Fibroblast of pulmonary artery (primary cell): ENCODE measurements at regions not wholly inside any gene's neighbourhood (a gene's known extent, or its start where the extent isn't known, plus 50 kb on each side); places are given as distances from the start of the nearest gene placed in this dataset.
A peak's percentile ranks its signal among the peaks of the same experiment; 100 is the strongest.

ENCODE experiments used
- DNase-seq: peaks from one replicate; pipeline ENCODE4 v3.0.0-alpha.2; 2010; ENCODE audit warnings: low read depth
- H3K4me3 ChIP-seq: replicated peaks from 2 replicates; pipeline ENCODE4 v1.5.1; 2011; ENCODE audit warnings: low read depth, mild to moderate bottlenecking, control low read depth, low read length, moderate library complexity
- CTCF ChIP-seq: IDR thresholded peaks from 2 replicates; pipeline ENCODE4 v1.5.1; 2011; ENCODE audit warnings: mild to moderate bottlenecking, control low read depth, low read length, inconsistent platforms; ENCODE audit errors: missing control alignments

DNA sequence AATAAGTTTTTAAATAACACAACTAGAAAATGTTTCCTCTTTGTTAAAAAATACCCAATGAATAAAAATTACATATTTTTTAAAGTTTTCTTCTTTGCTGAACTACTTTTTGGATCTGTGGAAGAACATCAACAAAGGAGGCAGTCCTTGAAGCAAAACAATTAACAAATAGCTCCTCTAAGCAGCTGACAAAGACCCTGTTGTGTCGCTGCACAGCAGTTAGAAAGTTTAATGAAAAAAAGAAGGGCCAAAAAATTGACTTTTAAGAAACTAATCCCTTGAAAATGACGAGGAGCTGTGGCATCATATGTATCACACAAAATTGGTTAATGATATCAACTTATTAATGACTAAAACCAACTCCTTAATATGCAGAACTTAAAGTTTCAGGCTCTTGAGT is 72.1 kb downstream of the SLITRK1 start:
- TF ChIP-seq CTCF: no peak
- no peak for DNase-seq
- H3K4me3 ChIP-seq: no peak overlapping the region

- no peak overlapping the region for H3K4me3 ChIP-seq
- TF ChIP-seq CTCF: no peak
- no peak for DNase-seq
Observed at GRCh38 chr13:83804356-83804962, 77.8 kb downstream of the SLITRK1 start.

DNA sequence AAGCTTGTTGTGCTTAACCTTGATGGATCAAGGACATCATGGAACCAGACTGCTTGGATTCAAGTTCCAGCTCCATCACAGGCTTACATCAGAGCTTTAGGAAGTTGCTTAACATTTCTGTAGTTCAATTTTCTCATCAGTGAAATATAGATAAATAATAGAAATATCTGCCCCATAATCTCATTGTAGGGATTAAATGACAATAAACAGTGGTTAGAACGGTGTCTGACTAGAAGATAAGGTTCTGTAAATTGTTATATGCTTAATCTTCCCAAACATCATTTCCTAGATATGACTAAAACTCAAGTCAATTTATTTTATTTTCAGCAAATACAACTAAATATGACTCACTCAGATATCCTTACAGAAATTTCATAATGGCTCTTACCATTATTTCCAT is 83.5 kb downstream of the SLITRK1 start:
- DNase-seq: peak; percentile 64
- no peak for TF ChIP-seq CTCF
- no peak overlapping the region for H3K4me3 ChIP-seq

DNA sequence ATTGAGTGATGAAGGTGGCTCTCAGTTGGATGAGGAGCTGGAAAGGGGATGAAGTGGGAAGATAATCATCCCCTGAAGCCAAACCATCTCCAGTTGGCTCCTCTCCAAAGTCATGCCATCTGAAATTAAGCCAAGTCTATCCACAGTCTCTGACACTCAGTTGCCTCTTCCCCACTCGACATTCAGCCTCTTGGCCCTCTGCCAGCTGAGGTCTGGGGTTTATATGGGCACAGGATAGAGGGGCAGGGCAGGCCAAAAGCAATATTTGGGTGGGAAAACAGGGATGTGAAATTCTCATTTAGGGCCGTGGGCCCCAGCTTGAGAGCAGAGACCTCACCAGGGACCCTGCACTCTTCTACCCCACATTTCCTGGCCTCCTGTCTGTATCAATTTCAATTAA is 85.9 kb downstream of the SLITRK1 start:
- TF ChIP-seq CTCF: no peak
- no peak overlapping the region for H3K4me3 ChIP-seq
- DNase-seq: no peak

- DNase-seq: no peak
- H3K4me3 ChIP-seq: no peak overlapping the region
- TF ChIP-seq CTCF: no peak
Observed at GRCh38 chr13:83794583-83794982, 87.7 kb downstream of the SLITRK1 start.

- TF ChIP-seq CTCF: peak; percentile 66
- no peak overlapping the region for H3K4me3 ChIP-seq
- DNase-seq: peak; percentile 63
Observed at GRCh38 chr13:83780227-83780626, 102.0 kb downstream of the SLITRK1 start.

DNA sequence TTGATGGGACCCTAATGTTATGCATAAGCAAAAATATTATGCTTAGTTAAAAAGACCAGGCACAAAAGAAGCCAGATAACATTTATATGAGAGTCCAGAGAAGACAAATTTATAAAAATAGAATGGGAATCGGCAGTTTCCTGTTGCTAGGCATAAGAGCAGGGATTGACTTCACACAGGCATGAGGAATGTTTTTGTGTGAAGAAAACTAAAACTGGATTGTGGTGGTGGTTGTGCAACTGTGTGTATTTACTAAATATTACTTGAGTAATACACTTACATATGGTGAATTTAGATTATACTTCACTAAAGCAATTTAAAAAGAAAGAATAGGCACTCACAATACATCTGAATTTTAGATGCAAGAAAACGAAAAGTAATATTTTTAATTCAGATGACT is 108.3 kb downstream of the SLITRK1 start:
- DNase-seq: peak; percentile 48
- no peak for TF ChIP-seq CTCF
- no peak overlapping the region for H3K4me3 ChIP-seq
